ENCODE measurements at regions not wholly inside any gene's neighbourhood (a gene's known extent, or its start where the extent isn't known, plus 50 kb on each side); places are given as distances from the start of the nearest gene placed in this dataset.

GRCh38 chr22:27636716-27637508, 164.6 kb downstream of the MN1 start:
- DNase-seq: no peak

GRCh38 chr22:27637604-27638003, 164.0 kb downstream of the MN1 start:
- DNase-seq: no peak

GRCh38 chr22:27638329-27639233, 163.0 kb downstream of the MN1 start:
- no peak for DNase-seq

- DNase-seq: no peak
Measured at GRCh38 chr22:27639248-27640086, 162.1 kb downstream of the MN1 start.

GRCh38 chr22:27641049-27641795, 160.3 kb downstream of the MN1 start:
- DNase-seq: peak; percentile 31

- peak; percentile 30 for DNase-seq
Measured at GRCh38 chr22:27642104-27642800, 159.3 kb downstream of the MN1 start.

- no peak for DNase-seq
Measured at GRCh38 chr22:27643907-27644306, 157.6 kb downstream of the MN1 start.

GRCh38 chr22:27644566-27644965, 157.0 kb downstream of the MN1 start:
- DNase-seq: no peak

- DNase-seq: no peak
Measured at GRCh38 chr22:27647540-27647939, 154.0 kb downstream of the MN1 start.

GRCh38 chr22:27648074-27648473, 153.5 kb downstream of the MN1 start:
- DNase-seq: no peak

GRCh38 chr22:27648853-27649252, 152.7 kb downstream of the MN1 start:
- no peak for DNase-seq

GRCh38 chr22:27650572-27650971, 151.0 kb downstream of the MN1 start:
- no peak for DNase-seq

- no peak for DNase-seq
Measured at GRCh38 chr22:27650985-27651384, 150.6 kb downstream of the MN1 start.

- DNase-seq: no peak
Measured at GRCh38 chr22:27651486-27651885, 150.1 kb downstream of the MN1 start.

- no peak for DNase-seq
Measured at GRCh38 chr22:27654546-27655445, 146.8 kb downstream of the MN1 start.

- no peak for DNase-seq
Measured at GRCh38 chr22:27655582-27656185, 145.9 kb downstream of the MN1 start.

- DNase-seq: no peak
Measured at GRCh38 chr22:27656970-27657369, 144.6 kb downstream of the MN1 start.

GRCh38 chr22:27660306-27660705, 141.2 kb downstream of the MN1 start:
- no peak for DNase-seq

GRCh38 chr22:27662359-27663301, 138.9 kb downstream of the MN1 start:
- no peak for DNase-seq

All from activated effector memory CD4-positive, alpha-beta T cell treated with anti-CD3 and anti-CD28 coated beads, Interleukin-2, amount 50 U/mL, for 16 hours (primary cell).